ENCODE measurements at regions not wholly inside any gene's neighbourhood (a gene's known extent, or its start where the extent isn't known, plus 50 kb on each side); places are given as distances from the start of the nearest gene placed in this dataset.

DNA sequence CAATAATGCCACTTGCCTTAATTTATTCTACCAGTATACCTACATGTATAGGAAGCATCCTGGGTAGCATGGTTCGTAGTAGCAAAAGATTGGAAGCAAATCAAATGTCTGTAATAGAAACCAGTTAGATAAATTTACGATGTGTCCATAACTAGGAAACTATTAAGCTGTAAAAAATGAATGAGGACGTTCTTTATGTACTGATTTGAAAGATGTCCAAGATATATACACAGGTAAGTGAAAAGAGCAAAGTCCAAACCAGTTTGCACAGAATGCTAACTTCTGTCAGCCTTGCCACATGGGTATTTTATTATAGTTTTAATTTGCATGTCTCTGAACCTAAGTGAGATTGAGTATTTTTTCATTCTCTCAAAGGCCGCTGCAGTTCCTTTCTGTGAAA lies 251.8 kb upstream of the IRF2BP2 start:
- TF ChIP-seq TAF1 (IDR thresholded peaks at IDR 0.05; ENCODE audit: borderline replicate concordance, low read depth, low read length) (no peak), GABPA (IDR thresholded peaks at IDR 0.05; ENCODE audit: low read depth) (no peak), JUND (IDR thresholded peaks at IDR 0.05) (no peak), CHD2 (IDR thresholded peaks at IDR 0.05; ENCODE audit: low read length, partially characterized antibody) (no peak), TCF12 (IDR thresholded peaks at IDR 0.05) (no peak), GATA2 (CRISPR knock-in tag; IDR thresholded peaks at IDR 0.05) (no peak), REST (IDR thresholded peaks at IDR 0.05; ENCODE audit: low read depth, low read length) (no peak), RCOR1 (IDR thresholded peaks at IDR 0.05; ENCODE audit: low read length) (no peak), NFIC (IDR thresholded peaks at IDR 0.05; ENCODE audit: borderline replicate concordance) (no peak), ELF1 (IDR thresholded peaks at IDR 0.05) (no peak), SIN3A (IDR thresholded peaks at IDR 0.05; ENCODE audit: borderline replicate concordance, low read depth, low read length) (no peak), FOXM1 (IDR thresholded peaks at IDR 0.05; ENCODE audit: low read depth) (no peak), MAX (IDR thresholded peaks at IDR 0.05; ENCODE audit: low read depth) (no peak), FOSL2 (IDR thresholded peaks at IDR 0.05; ENCODE audit: borderline replicate concordance, low read depth) (no peak), YY1 (IDR thresholded peaks at IDR 0.05; ENCODE audit: low read depth) (no peak)
- TF ChIP-seq, protein P1, sequence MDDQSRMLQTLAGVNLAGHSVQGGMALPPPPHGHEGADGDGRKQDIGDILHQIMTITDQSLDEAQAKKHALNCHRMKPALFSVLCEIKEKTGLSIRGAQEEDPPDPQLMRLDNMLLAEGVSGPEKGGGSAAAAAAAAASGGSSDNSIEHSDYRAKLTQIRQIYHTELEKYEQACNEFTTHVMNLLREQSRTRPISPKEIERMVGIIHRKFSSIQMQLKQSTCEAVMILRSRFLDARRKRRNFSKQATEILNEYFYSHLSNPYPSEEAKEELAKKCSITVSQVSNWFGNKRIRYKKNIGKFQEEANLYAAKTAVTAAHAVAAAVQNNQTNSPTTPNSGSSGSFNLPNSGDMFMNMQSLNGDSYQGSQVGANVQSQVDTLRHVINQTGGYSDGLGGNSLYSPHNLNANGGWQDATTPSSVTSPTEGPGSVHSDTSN (IDR thresholded peaks at IDR 0.05): no peak
- no peaks in the 10 kb centered on the region for H3F3A ChIP-seq (replicated peaks; ENCODE audit: insufficient read depth)
- H4K20me1 ChIP-seq (ENCODE audit: insufficient read depth): no peaks in the 10 kb centered on the region
- no peak overlapping the region for H3K27ac ChIP-seq (ENCODE audit: low read depth in 2 of 2, low read length in 1 of 2)
- 82% methylated on average over 4 of the region's 4 CpGs for WGBS (ENCODE audit: low lambda C conversion rate)
- no peak overlapping the region for H3K4me2 ChIP-seq
- H3K9me2 ChIP-seq: no peaks in the 10 kb centered on the region
- 0 out of 2 replicates have a peak, but pooled peaks cover 6% of the 10 kb centered on the region for H3K9me3 ChIP-seq
- H3K79me2 ChIP-seq (ENCODE audit: insufficient read depth): no peaks in the 10 kb centered on the region
- H3K4me1 ChIP-seq (ENCODE audit: control insufficient read depth in 1 of 2, insufficient read depth in 2 of 2, low read depth in 1 of 2, low read length in 1 of 2): no peaks in the 10 kb centered on the region; a peak in 2 of 4 replicates
- no peaks in the 10 kb centered on the region for H3K36me3 ChIP-seq (replicated peaks in 1 of 2; ENCODE audit: control insufficient read depth in 1 of 2, insufficient read depth in 2 of 2, low read length in 1 of 2)
- POLR2A ChIA-PET: no interaction called here
- H2AFZ ChIP-seq (ENCODE audit: low read depth): no peak overlapping the region
- no peak for DNase-seq
- CTCF ChIA-PET: interaction anchor here (0.6 to 0.9 kb wide), 2 partner anchors 19 to 222 kb away, joined by 3 read pairs; no protein-coding TSS in a partner anchor
- H3K27me3 ChIP-seq (ENCODE audit: insufficient read depth): no peaks in the 10 kb centered on the region
- no peak overlapping the region for H3K9ac ChIP-seq
- no peak overlapping the region for H3K4me3 ChIP-seq (ENCODE audit: low read depth in 2 of 2, low read length in 1 of 2)

Data from SK-N-SH (cell line).